NCI-H2081 (cell line): ENCODE measurements at regions not wholly inside any gene's neighbourhood (a gene's known extent, or its start where the extent isn't known, plus 50 kb on each side); places are given as distances from the start of the nearest gene placed in this dataset.

ENCODE experiments used
- DNase-seq, 2 experiments: peaks; one replicate each; lab custom pipeline; 2025; lab: John Stamatoyannopoulos, UW

DNA sequence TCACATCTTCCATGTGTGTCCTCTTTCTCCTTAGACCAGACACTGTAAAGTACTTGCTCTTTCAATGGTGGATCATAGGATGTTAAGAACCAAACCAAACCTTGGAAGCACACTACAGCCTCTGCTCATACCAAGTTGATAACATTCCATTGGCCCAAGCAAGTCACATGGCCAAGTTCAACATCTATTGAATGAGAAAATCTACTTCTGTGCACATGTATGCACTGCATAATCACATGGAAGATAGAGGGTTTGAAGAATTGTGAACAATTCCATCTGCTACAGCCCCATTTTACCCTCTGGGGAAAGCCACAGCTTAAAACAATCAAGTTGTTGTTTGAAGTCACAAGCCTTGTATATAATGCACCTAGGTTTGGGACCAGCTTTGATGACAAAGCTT is 68.2 kb downstream of the MFAP3 start:
- DNase-seq, result no peak

DNA sequence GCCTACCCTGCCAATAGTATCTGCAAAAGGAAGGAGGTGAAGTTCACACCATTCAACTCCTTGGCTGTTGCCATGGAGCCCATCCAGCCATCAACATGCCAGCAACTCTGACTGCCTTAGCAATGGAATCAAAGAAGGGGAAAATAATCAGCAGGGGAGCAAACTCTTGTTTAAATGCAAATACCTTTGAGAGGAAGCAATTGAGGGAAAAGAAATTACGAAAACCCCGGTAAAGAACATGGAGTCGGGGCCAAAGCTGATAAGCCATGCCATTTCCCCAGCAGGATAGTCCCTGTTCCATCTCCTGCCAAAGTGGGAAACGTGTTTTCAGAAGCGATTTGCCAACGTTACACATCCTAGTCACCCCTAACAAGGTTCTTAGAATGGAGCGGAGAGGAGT is 69.0 kb downstream of the MFAP3 start:
- DNase-seq, result no peak

- no peak for DNase-seq
These were observed 70.8 kb downstream of the MFAP3 start for GRCh38 chr5:154109416-154110106.

GRCh38 chr5:154110107-154110453 is 71.3 kb downstream of the MFAP3 start:
- no peak for DNase-seq

DNA sequence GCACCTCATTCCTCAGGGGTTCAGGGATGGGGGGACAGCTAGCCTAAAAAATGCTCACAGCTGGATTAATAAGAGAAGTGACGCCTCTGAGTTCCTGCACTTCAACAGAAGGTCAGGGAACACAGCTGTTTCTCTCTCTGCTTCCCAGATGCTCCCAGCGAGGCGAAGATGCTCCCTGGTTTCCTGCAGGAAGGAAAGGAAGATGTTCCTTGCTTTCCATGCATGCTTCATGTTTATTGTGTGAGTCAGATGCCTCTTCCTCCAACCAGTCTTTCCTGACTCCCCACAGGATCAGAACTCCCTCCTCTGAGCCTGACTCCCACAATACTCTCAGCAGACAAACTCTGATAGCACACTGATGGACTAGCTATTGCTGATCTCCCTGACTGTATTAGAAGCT is 71.9 kb downstream of the MFAP3 start:
- DNase-seq, result no peak

DNA sequence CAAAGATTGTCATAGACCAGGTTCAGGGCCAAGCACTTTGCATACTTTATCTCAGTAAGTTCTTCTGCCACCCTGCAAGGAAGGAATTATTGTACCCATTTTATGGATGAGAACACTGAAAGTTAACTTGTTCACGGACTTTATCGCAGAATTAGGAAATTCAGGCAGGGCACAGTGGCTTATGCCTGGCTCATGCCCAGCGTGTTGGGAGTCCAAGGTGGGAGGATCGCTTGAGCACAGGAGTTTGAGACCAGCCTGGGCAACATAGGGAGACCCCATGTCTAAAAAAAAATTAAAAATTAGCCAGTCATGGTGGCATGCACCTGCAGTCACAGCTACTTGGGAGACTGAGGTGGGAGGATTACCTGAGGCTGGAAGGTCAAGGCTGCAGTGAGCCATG is 72.4 kb downstream of the MFAP3 start:
- DNase-seq, result no peak

DNA sequence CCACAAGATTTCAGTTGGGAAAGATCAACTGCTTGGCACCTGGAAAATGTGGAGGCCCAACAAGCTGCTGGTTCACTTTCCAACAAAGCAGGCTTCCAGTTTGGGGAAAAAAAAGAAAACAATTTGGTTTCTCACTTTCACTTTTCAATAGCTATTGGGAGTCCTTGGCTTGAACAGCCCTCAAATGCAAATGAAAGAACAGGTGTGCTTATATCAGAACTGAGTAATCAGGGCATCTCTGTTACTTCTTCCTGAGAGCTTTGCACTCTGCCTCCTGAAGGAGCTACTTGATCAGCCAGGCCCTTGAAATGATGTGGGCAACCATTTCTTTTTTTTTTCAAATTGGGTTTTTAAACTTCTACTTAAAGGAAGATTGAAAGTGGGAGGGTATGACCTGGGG is 73.5 kb downstream of the MFAP3 start:
- DNase-seq, result no peak

GRCh38 chr5:154115291-154115690 is 75.2 kb upstream of the GALNT10 start:
- DNase-seq, result no peak

GRCh38 chr5:154117050-154117449 is 73.5 kb upstream of the GALNT10 start:
- DNase-seq, result peak; percentile 0 to 8

DNA sequence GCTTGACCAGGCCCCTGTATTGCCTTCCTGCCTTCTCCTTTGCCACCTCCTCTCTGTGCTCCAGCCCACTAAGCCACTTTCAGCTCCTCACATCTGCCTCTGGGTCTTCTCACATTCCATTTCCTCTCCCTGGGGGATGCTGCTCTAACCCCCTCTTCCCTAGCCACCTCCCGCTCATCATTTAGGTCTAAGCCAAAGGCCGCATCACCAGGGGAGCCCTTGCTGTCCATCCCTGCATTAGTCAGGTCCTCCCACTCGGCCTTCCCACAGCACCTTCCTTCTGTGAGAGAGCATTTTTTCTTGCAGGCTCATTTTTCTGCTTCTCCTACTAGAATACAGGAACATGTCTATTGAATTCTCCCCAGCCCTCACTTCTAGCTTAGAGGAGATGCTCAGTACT is 72.6 kb upstream of the GALNT10 start:
- no peak for DNase-seq

DNA sequence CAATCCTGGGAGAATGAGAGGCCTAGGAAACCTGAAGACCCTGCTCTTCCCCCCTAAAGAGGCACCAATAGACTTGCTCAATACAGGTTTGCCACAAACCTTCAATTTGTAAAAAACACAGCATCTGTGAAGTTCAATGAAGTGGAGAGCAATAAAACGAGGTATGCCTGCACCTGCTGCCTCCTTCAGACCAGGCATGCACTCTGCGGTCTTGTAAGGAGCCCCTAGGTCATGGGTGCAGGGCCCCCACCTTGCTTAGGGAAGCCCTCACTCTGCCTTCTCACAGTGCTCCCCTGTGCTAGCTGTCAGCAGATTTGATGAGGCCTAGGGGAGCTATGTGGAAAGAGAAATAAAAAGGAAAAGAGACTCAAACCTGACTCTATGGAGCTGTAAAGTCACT is 72.1 kb upstream of the GALNT10 start:
- DNase-seq, result no peak

GRCh38 chr5:154118893-154119336 is 71.6 kb upstream of the GALNT10 start:
- no peak for DNase-seq

DNA sequence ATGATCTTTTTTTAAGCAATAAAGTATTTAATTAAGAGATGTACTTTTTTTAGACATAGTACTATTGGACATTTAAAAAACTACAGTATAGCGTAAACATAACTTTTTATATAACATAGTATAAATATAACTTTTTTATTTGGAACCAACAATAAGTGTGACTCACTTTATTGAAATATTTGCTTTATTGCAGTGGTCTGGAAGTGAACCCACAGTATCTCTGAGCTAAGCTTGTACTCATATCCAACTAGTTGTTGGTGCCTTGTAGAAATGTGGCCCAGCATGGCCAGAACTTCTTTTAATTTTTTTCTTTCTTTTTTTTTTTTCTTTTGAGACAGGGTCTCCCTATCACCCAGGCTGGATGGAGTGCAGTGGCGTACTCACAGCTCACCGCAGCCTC is 61.5 kb upstream of the GALNT10 start:
- DNase-seq, result no peak

- DNase-seq, result no peak
These were observed 60.6 kb upstream of the GALNT10 start for GRCh38 chr5:154129921-154130320.

- no peak for DNase-seq
These were observed 58.7 kb upstream of the GALNT10 start for GRCh38 chr5:154131817-154132216.

DNA sequence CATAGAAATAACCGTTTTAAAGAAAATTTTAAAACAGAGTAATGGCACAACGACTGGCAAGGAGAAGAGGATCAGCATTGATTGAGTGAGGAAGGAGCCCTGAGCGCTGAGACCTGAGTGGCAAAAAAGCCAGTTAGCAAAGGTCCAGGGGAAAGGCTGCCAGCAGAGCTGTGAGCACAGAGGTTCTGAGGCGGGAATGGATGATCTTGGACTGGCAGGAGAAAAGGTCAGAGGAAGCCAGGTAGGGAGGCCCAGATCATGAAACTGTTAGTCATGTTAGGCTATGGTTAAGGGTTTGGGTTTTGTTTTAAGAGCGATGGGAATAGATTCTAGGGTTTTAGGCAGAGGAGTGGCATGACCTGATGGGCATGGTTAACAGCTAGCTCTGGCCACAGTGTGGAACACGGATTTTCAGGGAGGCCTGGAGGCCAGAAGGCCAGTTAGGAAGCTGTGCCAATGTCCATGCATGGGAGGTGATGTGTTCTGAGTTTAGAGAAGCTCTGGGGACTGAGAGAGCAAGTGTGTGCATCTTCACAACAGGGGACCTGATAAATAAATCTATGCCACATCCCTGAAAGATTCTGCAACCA is 57.7 kb upstream of the GALNT10 start:
- DNase-seq, result no peak

DNA sequence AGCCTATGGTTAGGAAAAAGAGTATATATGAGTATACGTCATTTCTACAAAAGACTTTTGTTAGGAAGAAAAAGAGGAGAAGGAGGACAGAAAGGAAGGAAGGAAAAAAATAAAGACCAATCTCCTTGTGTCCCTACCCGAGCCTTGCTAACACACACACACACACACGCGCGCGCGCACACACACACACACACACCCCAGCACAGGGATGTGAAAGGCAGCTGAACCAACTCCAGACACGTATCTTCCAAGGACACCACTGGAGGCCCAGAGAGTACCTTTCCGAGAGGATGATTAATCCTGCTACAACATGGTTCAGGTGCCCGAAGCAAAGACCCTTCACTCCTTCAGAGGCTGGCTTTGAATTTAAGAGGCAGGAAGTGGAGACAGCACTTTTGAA is 56.9 kb upstream of the GALNT10 start:
- no peak for DNase-seq

GRCh38 chr5:154134499-154134898 is 56.0 kb upstream of the GALNT10 start:
- DNase-seq, result no peak

GRCh38 chr5:154135125-154135817 is 55.3 kb upstream of the GALNT10 start:
- no peak for DNase-seq

GRCh38 chr5:154136141-154136540 is 54.4 kb upstream of the GALNT10 start:
- no peak for DNase-seq

GRCh38 chr5:154138701-154139100 is 51.8 kb upstream of the GALNT10 start:
- DNase-seq, result no peak

- DNase-seq, result no peak
These were observed 50.2 kb upstream of the GALNT10 start for GRCh38 chr5:154140381-154140780.
